ENCODE measurements at regions not wholly inside any gene's neighbourhood (a gene's known extent, or its start where the extent isn't known, plus 50 kb on each side); places are given as distances from the start of the nearest gene placed in this dataset.

DNA sequence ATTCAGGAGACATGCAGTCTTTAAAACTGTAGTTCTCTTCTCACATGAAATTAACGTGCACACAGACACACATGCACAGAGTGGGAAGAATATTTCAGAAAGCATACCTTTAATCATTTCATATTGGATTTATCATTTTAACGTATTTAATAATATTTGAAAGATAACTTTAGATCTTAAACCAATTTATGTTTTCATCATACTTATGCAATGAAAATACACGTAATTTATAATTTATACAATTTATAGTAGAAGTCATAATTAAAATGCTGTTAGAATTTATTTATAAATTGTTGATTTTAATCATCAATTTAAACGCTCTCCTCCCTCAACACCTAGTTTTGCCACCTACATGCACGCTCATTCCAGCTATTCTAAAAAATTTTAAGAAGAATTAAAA lies 894.9 kb upstream of the CTNND2 start:
- Histone ChIP-seq H3K27ac (no peak overlapping the region), H3K9me3 (ENCODE audit: severe bottlenecking) (peaks cover 5% of the 10 kb centered on the region), H3K4me3 (ENCODE audit: low read depth, low read length) (no peak overlapping the region), H3K27me3 (ENCODE audit: insufficient read depth, low read depth, severe bottlenecking) (no peaks in the 10 kb centered on the region), H3K36me3 (no peaks in the 10 kb centered on the region)
- TF ChIP-seq, protein P1, sequence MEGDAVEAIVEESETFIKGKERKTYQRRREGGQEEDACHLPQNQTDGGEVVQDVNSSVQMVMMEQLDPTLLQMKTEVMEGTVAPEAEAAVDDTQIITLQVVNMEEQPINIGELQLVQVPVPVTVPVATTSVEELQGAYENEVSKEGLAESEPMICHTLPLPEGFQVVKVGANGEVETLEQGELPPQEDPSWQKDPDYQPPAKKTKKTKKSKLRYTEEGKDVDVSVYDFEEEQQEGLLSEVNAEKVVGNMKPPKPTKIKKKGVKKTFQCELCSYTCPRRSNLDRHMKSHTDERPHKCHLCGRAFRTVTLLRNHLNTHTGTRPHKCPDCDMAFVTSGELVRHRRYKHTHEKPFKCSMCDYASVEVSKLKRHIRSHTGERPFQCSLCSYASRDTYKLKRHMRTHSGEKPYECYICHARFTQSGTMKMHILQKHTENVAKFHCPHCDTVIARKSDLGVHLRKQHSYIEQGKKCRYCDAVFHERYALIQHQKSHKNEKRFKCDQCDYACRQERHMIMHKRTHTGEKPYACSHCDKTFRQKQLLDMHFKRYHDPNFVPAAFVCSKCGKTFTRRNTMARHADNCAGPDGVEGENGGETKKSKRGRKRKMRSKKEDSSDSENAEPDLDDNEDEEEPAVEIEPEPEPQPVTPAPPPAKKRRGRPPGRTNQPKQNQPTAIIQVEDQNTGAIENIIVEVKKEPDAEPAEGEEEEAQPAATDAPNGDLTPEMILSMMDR (IDR thresholded peaks at IDR 0.05; ENCODE audit: low read depth, low read length), result no peak
- DNase-seq, result no peak

- H3K27ac ChIP-seq, result no peak overlapping the region
- H3K36me3 ChIP-seq, result no peaks in the 10 kb centered on the region
- DNase-seq, result no peak
- peaks cover 5% of the 10 kb centered on the region for H3K9me3 ChIP-seq (ENCODE audit: severe bottlenecking)
- no peaks in the 10 kb centered on the region for H3K27me3 ChIP-seq (ENCODE audit: insufficient read depth, low read depth, severe bottlenecking)
- TF ChIP-seq, protein P1 (IDR thresholded peaks at IDR 0.05; ENCODE audit: low read depth, low read length), result no peak
- no peak overlapping the region for H3K4me3 ChIP-seq (ENCODE audit: low read depth, low read length)
These were observed 891.1 kb upstream of the CTNND2 start for GRCh38 chr5:12795333-12795663.

DNA sequence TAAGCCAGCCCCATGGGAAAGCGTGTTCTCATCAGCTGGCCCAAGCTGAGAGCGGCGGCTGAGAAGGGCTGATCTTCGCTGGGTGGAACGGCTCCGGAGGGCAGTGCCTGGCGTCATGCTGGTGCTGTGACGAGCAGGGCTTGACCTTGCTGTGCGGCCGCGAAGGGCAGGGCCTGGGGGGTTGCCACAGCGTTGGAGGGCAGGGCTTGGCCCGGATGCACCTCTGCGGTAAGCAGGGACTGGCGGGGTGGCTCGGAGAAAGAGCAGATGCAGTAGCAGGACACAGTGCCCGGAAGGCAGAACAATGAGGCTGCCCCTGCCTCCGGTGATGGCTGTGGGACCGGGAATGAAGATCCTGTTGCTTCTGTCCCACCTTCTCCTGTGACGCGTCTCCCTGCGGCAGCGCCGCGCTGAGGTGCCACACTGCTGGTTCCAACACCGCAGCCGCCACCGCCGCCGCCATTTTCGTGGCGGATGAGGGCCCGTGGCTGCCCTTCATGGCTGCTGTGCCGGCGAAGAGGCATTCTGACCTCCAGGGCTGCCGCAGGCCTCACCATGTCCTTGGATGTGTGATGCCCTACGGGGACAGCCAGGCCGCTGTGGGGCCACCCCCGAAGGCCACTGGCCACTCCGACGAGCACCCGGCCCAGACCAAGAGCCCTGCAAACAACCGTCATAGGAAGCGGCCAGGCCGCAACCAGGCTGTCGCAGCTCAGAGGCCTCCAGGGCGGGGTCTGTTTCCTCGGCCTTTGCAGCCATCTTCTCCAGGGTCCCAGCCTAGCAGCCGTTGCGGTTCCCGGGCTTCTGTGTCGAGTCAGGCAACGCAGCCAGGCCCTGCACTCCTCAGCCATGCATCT lies 890.5 kb upstream of the CTNND2 start:
- DNase-seq, result no peak
- H3K27ac ChIP-seq, result no peak overlapping the region
- H3K4me3 ChIP-seq (ENCODE audit: low read depth, low read length), result no peak overlapping the region
- H3K36me3 ChIP-seq, result no peaks in the 10 kb centered on the region
- TF ChIP-seq, protein P1 (IDR thresholded peaks at IDR 0.05; ENCODE audit: low read depth, low read length), result no peak
- no peaks in the 10 kb centered on the region for H3K27me3 ChIP-seq (ENCODE audit: insufficient read depth, low read depth, severe bottlenecking)
- H3K9me3 ChIP-seq (ENCODE audit: severe bottlenecking), result peaks cover 5% of the 10 kb centered on the region

GRCh38 chr5:12793373-12793772 lies 889.1 kb upstream of the CTNND2 start:
- DNase-seq, result no peak
- TF ChIP-seq, protein P1 (IDR thresholded peaks at IDR 0.05; ENCODE audit: low read depth, low read length), result no peak
- Histone ChIP-seq H3K4me3 (ENCODE audit: low read depth, low read length) (no peak overlapping the region), H3K9me3 (ENCODE audit: severe bottlenecking) (peaks cover 5% of the 10 kb centered on the region), H3K27ac (no peak overlapping the region), H3K27me3 (ENCODE audit: insufficient read depth, low read depth, severe bottlenecking) (no peaks in the 10 kb centered on the region), H3K36me3 (no peaks in the 10 kb centered on the region)

- Histone ChIP-seq H3K4me3 (ENCODE audit: low read depth, low read length) (no peak overlapping the region), H3K27me3 (ENCODE audit: insufficient read depth, low read depth, severe bottlenecking) (no peaks in the 10 kb centered on the region), H3K27ac (no peak overlapping the region), H3K36me3 (no peaks in the 10 kb centered on the region), H3K9me3 (ENCODE audit: severe bottlenecking) (no peaks in the 10 kb centered on the region)
- TF ChIP-seq, protein P1 (IDR thresholded peaks at IDR 0.05; ENCODE audit: low read depth, low read length), result no peak
- no peak for DNase-seq
These were observed 876.3 kb upstream of the CTNND2 start for GRCh38 chr5:12780536-12780935.

DNA sequence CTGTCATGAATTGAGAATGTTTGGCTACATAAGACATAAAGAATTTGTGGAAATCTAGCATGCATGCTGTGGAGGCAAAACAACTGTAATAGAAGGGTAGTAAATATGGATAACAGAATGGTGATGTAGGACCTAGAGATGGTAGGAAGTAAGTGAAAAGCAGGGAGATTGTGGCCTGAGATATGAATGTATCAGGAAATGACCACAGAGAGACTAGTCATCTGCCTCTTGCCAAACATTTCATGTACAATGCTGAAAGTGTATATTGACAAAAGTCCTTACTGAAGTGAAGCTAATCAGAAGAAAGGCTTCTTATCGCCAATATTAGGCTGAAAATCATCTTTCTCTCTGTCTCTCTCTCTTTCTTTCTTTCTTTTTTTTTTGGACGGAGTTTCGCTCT lies 873.1 kb upstream of the CTNND2 start:
- Histone ChIP-seq H3K27me3 (ENCODE audit: insufficient read depth, low read depth, severe bottlenecking) (no peaks in the 10 kb centered on the region), H3K27ac (no peak overlapping the region), H3K36me3 (no peaks in the 10 kb centered on the region), H3K4me3 (ENCODE audit: low read depth, low read length) (no peak overlapping the region), H3K9me3 (ENCODE audit: severe bottlenecking) (no peaks in the 10 kb centered on the region)
- no peak for DNase-seq
- TF ChIP-seq, protein P1 (IDR thresholded peaks at IDR 0.05; ENCODE audit: low read depth, low read length), result no peak

Measured in WERI-Rb-1 (cell line).